Liver (tissue), 8 donors: ENCODE measurements at regions not wholly inside any gene's neighbourhood (a gene's known extent, or its start where the extent isn't known, plus 50 kb on each side); places are given as distances from the start of the nearest gene placed in this dataset.

Experiments
- DNase-seq: peaks from one replicate; pipeline ENCODE4 v3.0.0-alpha.2; 2017; ENCODE audit warnings: low spot score
- H3K27ac ChIP-seq, 2 donors: one replicate each; pipeline ENCODE4 v1.7.0; 2013; ENCODE audit warnings: inconsistent platforms in 2 of 2, low read length in 2 of 2, control low read depth in 1 of 2, low read depth in 1 of 2, mild to moderate bottlenecking in 1 of 2
- H3K27me3 ChIP-seq, 4 donors: one replicate each; pipeline versions ENCODE4 v1.6.1 to v1.7.0; 2013; ENCODE audit warnings: low read length in 3 of 4, inconsistent platforms in 1 of 4, mild to moderate bottlenecking in 1 of 4, moderate library complexity in 1 of 4; ENCODE audit not compliant: control insufficient read depth in 4 of 4, insufficient read depth in 4 of 4
- H3K36me3 ChIP-seq, 4 donors: one replicate each; pipeline versions ENCODE4 v1.6.1 to v1.7.0; 2013; ENCODE audit warnings: low read length in 3 of 4, mild to moderate bottlenecking in 3 of 4, low read depth in 1 of 4, moderate library complexity in 1 of 4; ENCODE audit not compliant: control insufficient read depth in 4 of 4, insufficient read depth in 3 of 4
- H3K4me1 ChIP-seq, 4 donors: one replicate each; pipeline versions ENCODE4 v1.6.1 to v1.7.0; 2013; ENCODE audit warnings: low read length in 3 of 4, mild to moderate bottlenecking in 3 of 4, moderate library complexity in 1 of 4; ENCODE audit not compliant: control insufficient read depth in 4 of 4, insufficient read depth in 4 of 4
- H3K4me3 ChIP-seq, 3 donors: one replicate each; pipeline versions ENCODE4 v1.6.1 to v1.7.0; 2013; ENCODE audit warnings: low read length in 3 of 3, control low read depth in 1 of 3, low read depth in 1 of 3, mild to moderate bottlenecking in 1 of 3
- H3K9ac ChIP-seq, 2 donors: one replicate each; pipeline ENCODE4 v1.7.0; 2013; ENCODE audit warnings: low read length in 2 of 2, mild to moderate bottlenecking in 2 of 2, moderate library complexity in 2 of 2, control low read depth in 1 of 2, low read depth in 1 of 2
- H3K9me3 ChIP-seq, 4 donors: one replicate each; pipeline versions ENCODE4 v1.6.1 to v1.7.0; 2013; ENCODE audit warnings: low read length in 3 of 4; ENCODE audit not compliant: control insufficient read depth in 4 of 4
- EGR1 ChIP-seq, 2 donors: IDR thresholded peaks; 2 replicates each; pipeline ENCODE4 v1.6.1; 2016 to 2018; ENCODE audit warnings: antibody characterized with exemption in 2 of 2, low read depth in 2 of 2
- FOXA1 ChIP-seq: IDR thresholded peaks from 2 replicates; pipeline ENCODE4 v1.6.1; 2016; ENCODE audit warnings: antibody characterized with exemption
- FOXA2 ChIP-seq: IDR thresholded peaks from 2 replicates; pipeline ENCODE4 v1.6.1; 2016; ENCODE audit warnings: antibody characterized with exemption
- GABPA ChIP-seq, 2 donors: IDR thresholded peaks in 1 of 2; conservative IDR thresholded peaks in 1 of 2; 2 replicates each; pipeline ENCODE4 v1.6.1; 2016; ENCODE audit warnings: antibody characterized with exemption in 2 of 2, mild to moderate bottlenecking in 1 of 2, moderate library complexity in 1 of 2
- HNF4A ChIP-seq, 2 donors: conservative IDR thresholded peaks; 2 replicates each; pipeline ENCODE4 v1.6.1; 2016; ENCODE audit warnings: antibody characterized with exemption in 2 of 2, mild to moderate bottlenecking in 2 of 2
- HNF4G ChIP-seq: IDR thresholded peaks from 2 replicates; pipeline ENCODE4 v1.6.1; 2016; ENCODE audit warnings: antibody characterized with exemption
- JUND ChIP-seq, 2 donors: IDR thresholded peaks; 2 replicates each; pipeline ENCODE4 v1.6.1; 2016; ENCODE audit warnings: antibody characterized with exemption in 2 of 2
- NR2F2 ChIP-seq: IDR thresholded peaks from 2 replicates; pipeline ENCODE4 v1.6.1; 2016; ENCODE audit warnings: antibody characterized with exemption
- RAD21 ChIP-seq, 2 donors: IDR thresholded peaks; 2 replicates each; pipeline ENCODE4 v1.6.1; 2016; ENCODE audit warnings: antibody characterized with exemption in 2 of 2, mild to moderate bottlenecking in 2 of 2
- RXRA ChIP-seq, 2 donors: IDR thresholded peaks; 2 replicates each; pipeline ENCODE4 v1.6.1; 2017 to 2018; ENCODE audit warnings: antibody characterized with exemption in 2 of 2, mild to moderate bottlenecking in 1 of 2
- SP1 ChIP-seq: IDR thresholded peaks from 2 replicates; pipeline ENCODE4 v1.6.1; 2018; ENCODE audit warnings: antibody characterized with exemption, mild to moderate bottlenecking
- TAF1 ChIP-seq: conservative IDR thresholded peaks from 2 replicates; pipeline ENCODE4 v1.6.1; 2016; ENCODE audit warnings: antibody characterized with exemption, mild to moderate bottlenecking
- YY1 ChIP-seq: IDR thresholded peaks from 2 replicates; pipeline ENCODE4 v1.6.1; 2016; ENCODE audit warnings: antibody characterized with exemption, mild to moderate bottlenecking
- WGBS: extraction: QIAGEN DNeasy Blood & Tissue Kit; methylation state at CpG from one replicate; pipeline ENCODE4 v1.1.7; 2013; 5-methylcytosine and 5-hydroxymethylcytosine counted together
- TF ChIP-seq, protein P1 (sequence below): IDR thresholded peaks from 2 replicates; pipeline ENCODE4 v1.6.1; 2016; ENCODE audit warnings: antibody characterized with exemption, mild to moderate bottlenecking
- TF ChIP-seq, protein P2 (sequence below): IDR thresholded peaks from 2 replicates; pipeline ENCODE4 v1.6.1; 2016; ENCODE audit warnings: antibody characterized with exemption
- TF ChIP-seq, protein P3 (sequence below): IDR thresholded peaks from 2 replicates; pipeline ENCODE4 v1.6.1; 2016; ENCODE audit warnings: antibody characterized with exemption
- TF ChIP-seq, protein P4 (sequence below): fragments of 150-350 bp; IDR thresholded peaks from 2 replicates; pipeline ENCODE4 v1.5.1; 2017; ENCODE audit warnings: improper control_type of control experiment, low read depth, low read length; ENCODE audit not compliant: missing input control
- TF ChIP-seq, protein P5 (sequence below): IDR thresholded peaks from 2 replicates; pipeline ENCODE4 v1.6.1; 2016; ENCODE audit warnings: antibody characterized with exemption
- donor health status: healthy.
- donor health status: healthy.
- donor health status: healthy.
- donor health status: healthy.
- donor health status: healthy.

DNA sequence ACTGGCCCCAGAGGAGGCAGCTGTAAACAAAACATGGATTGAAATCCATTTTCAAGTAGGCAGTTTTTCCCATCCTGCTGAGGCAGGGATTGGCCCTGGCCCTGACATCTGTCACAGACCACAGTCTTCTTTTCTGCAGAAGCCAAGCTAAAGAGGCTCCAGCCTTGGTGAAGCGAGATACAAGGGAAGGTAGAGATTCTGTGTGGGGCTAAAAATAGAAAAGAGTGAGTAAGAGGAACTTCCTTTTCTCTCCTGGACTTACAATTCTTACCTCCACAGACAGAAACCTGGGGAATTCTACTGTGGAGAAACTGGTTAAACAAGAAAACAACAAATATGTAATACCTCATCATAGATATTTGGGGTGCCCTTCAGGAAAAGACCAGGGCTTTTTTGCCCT is 624.8 kb upstream of the FZD8 start:
- H3K4me1 ChIP-seq, result no peaks in the 10 kb centered on the region
- TF ChIP-seq SP1 (no peak), FOXA1 (no peak), EGR1 (IDR thresholded peaks at IDR 0.05; ENCODE audit: low read depth in 2 of 2) (no peak), RXRA (IDR thresholded peaks at IDR 0.05) (no peak), RAD21 (IDR thresholded peaks at IDR 0.05) (no peak), HNF4G (no peak), NR2F2 (no peak), TAF1 (no peak), JUND (IDR thresholded peaks at IDR 0.05) (no peak), FOXA2 (no peak), YY1 (no peak), HNF4A (conservative IDR thresholded peaks at IDR 0.05) (no peak), GABPA (IDR thresholded peaks at IDR 0.05 in 1 of 2, conservative IDR thresholded peaks at IDR 0.05 in 1 of 2) (no peak)
- TF ChIP-seq, protein P1, sequence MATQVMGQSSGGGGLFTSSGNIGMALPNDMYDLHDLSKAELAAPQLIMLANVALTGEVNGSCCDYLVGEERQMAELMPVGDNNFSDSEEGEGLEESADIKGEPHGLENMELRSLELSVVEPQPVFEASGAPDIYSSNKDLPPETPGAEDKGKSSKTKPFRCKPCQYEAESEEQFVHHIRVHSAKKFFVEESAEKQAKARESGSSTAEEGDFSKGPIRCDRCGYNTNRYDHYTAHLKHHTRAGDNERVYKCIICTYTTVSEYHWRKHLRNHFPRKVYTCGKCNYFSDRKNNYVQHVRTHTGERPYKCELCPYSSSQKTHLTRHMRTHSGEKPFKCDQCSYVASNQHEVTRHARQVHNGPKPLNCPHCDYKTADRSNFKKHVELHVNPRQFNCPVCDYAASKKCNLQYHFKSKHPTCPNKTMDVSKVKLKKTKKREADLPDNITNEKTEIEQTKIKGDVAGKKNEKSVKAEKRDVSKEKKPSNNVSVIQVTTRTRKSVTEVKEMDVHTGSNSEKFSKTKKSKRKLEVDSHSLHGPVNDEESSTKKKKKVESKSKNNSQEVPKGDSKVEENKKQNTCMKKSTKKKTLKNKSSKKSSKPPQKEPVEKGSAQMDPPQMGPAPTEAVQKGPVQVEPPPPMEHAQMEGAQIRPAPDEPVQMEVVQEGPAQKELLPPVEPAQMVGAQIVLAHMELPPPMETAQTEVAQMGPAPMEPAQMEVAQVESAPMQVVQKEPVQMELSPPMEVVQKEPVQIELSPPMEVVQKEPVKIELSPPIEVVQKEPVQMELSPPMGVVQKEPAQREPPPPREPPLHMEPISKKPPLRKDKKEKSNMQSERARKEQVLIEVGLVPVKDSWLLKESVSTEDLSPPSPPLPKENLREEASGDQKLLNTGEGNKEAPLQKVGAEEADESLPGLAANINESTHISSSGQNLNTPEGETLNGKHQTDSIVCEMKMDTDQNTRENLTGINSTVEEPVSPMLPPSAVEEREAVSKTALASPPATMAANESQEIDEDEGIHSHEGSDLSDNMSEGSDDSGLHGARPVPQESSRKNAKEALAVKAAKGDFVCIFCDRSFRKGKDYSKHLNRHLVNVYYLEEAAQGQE, result no peak
- TF ChIP-seq, protein P2, sequence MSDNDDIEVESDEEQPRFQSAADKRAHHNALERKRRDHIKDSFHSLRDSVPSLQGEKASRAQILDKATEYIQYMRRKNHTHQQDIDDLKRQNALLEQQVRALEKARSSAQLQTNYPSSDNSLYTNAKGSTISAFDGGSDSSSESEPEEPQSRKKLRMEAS, result no peak
- TF ChIP-seq, protein P3, sequence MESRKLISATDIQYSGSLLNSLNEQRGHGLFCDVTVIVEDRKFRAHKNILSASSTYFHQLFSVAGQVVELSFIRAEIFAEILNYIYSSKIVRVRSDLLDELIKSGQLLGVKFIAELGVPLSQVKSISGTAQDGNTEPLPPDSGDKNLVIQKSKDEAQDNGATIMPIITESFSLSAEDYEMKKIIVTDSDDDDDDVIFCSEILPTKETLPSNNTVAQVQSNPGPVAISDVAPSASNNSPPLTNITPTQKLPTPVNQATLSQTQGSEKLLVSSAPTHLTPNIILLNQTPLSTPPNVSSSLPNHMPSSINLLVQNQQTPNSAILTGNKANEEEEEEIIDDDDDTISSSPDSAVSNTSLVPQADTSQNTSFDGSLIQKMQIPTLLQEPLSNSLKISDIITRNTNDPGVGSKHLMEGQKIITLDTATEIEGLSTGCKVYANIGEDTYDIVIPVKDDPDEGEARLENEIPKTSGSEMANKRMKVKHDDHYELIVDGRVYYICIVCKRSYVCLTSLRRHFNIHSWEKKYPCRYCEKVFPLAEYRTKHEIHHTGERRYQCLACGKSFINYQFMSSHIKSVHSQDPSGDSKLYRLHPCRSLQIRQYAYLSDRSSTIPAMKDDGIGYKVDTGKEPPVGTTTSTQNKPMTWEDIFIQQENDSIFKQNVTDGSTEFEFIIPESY, result no peak
- TF ChIP-seq, protein P4, sequence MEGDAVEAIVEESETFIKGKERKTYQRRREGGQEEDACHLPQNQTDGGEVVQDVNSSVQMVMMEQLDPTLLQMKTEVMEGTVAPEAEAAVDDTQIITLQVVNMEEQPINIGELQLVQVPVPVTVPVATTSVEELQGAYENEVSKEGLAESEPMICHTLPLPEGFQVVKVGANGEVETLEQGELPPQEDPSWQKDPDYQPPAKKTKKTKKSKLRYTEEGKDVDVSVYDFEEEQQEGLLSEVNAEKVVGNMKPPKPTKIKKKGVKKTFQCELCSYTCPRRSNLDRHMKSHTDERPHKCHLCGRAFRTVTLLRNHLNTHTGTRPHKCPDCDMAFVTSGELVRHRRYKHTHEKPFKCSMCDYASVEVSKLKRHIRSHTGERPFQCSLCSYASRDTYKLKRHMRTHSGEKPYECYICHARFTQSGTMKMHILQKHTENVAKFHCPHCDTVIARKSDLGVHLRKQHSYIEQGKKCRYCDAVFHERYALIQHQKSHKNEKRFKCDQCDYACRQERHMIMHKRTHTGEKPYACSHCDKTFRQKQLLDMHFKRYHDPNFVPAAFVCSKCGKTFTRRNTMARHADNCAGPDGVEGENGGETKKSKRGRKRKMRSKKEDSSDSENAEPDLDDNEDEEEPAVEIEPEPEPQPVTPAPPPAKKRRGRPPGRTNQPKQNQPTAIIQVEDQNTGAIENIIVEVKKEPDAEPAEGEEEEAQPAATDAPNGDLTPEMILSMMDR, result no peak
- TF ChIP-seq, protein P5, sequence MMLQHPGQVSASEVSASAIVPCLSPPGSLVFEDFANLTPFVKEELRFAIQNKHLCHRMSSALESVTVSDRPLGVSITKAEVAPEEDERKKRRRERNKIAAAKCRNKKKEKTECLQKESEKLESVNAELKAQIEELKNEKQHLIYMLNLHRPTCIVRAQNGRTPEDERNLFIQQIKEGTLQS, result no peak
- no peaks in the 10 kb centered on the region for H3K36me3 ChIP-seq
- no peaks in the 10 kb centered on the region for H3K27me3 ChIP-seq
- H3K4me3 ChIP-seq, result no peak overlapping the region
- 63% methylated on average over 1 of the region's 1 CpG for WGBS
- H3K9me3 ChIP-seq, result no peaks in the 10 kb centered on the region
- no peak for DNase-seq
- no peak overlapping the region for H3K27ac ChIP-seq
- H3K9ac ChIP-seq, result no peak overlapping the region

DNA sequence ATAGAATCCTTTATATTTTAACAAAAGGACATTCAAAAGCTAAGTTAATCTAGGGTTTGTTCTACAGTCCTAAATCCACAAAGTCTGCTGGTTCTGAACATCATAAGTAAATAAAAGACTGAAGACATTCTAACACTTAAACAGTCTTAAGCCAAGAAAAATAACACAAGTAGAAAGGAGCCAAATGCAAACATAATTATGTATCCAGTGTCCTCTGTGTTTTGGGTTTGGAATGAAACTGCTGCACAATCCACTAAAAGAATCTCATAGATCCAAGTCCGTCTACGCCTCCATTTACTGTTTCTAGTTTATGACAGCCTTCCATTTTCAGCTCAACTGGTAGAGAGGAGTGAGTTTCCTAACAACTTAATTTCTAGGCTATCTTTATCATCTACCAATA is 623.6 kb upstream of the FZD8 start:
- no peak for DNase-seq
- H3K27ac ChIP-seq, result no peak overlapping the region
- H3K4me1 ChIP-seq, result no peaks in the 10 kb centered on the region
- no peaks in the 10 kb centered on the region for H3K9me3 ChIP-seq
- H3K4me3 ChIP-seq, result no peak overlapping the region
- WGBS, result 89% methylated on average over 2 of the region's 2 CpGs
- H3K36me3 ChIP-seq, result no peaks in the 10 kb centered on the region
- no peaks in the 10 kb centered on the region for H3K27me3 ChIP-seq
- TF ChIP-seq HNF4A (conservative IDR thresholded peaks at IDR 0.05) (no peak), TAF1 (no peak), RAD21 (IDR thresholded peaks at IDR 0.05) (no peak), RXRA (IDR thresholded peaks at IDR 0.05) (no peak), JUND (IDR thresholded peaks at IDR 0.05) (no peak), GABPA (IDR thresholded peaks at IDR 0.05 in 1 of 2, conservative IDR thresholded peaks at IDR 0.05 in 1 of 2) (no peak), HNF4G (no peak), NR2F2 (no peak), EGR1 (IDR thresholded peaks at IDR 0.05; ENCODE audit: low read depth in 2 of 2) (no peak), FOXA1 (no peak)
- TF ChIP-seq, protein P4, result no peak
- TF ChIP-seq, protein P3, result no peak
- TF ChIP-seq, protein P2, result no peak
- H3K9ac ChIP-seq, result no peak overlapping the region
